HG03457 (cell line): ENCODE measurements at regions not wholly inside any gene's neighbourhood (a gene's known extent, or its start where the extent isn't known, plus 50 kb on each side); places are given as distances from the start of the nearest gene placed in this dataset.
"Not testable (repeated sequence)": the region's sequence is repeated elsewhere in the genome, so short reads cannot be mapped to it uniquely, and the experiment has no call there.

ENCODE experiments used
- ATAC-seq: cut with Tn5 transposase; IDR thresholded peaks from one replicate; pipeline ENCODE4 v1.9.1; 2021; ENCODE audit warnings: moderate number of reproducible peaks; ENCODE audit not compliant: unreplicated experiment

DNA sequence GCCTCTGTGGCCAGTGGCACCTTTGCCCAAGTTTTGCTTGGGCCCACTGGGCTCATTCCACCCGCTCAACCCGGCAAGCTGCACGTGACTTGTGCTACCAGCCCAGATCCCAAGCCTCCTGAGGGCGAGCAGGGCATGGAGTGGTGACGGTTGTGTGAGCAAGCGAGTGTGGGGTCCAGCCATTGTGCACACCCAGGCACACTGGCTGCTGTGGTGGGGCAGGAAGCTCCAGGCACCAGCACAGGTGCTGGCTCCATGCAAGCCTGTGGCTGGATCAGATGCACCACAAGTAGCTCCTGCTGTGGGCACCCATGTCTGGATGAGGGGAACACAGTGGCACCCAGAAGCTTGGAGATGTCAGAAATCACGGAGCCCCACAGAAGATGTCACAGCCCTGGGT lies 557.0 kb upstream of the GNPDA2 start:
- no peak for ATAC-seq

DNA sequence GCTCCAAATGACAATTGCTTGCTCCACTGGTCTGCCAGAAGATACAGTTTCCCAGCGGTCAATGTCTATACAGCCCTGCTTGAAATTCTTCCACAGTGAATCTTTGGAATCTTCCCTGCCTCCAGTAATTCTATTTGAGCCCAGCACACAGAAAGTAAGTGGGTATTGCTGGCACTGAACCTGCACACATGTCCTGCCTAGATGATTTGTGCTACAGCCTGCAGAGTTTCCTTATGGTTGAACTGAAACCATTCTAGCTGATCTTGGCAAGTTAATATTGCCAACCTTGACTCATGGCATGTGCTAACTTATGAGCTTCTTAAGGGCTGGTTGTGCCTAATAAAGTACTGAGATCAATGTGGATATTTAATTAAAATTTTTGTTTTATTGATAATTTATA lies 553.8 kb upstream of the GNPDA2 start:
- no peak for ATAC-seq

DNA sequence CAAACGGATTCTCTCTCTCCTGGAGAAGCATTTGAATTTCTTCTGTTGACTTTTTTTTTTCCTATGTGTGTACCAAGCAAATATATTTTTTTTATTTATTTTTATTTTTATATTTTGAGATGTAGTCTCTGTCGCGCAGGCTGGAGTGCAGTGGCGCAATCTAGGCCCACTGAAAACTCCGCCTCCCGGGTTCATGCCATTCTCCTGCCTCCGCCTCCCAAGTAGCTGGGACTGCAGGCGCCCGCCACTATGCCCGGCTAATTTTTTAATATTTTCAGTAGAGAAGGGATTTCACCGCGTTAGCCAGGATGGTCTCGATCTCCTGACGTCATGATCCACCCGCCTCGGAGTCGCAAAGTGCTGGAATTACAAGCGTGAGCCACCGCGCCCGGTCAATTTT lies 549.5 kb upstream of the GNPDA2 start:
- no peak for ATAC-seq

- not testable (repeated sequence) for ATAC-seq
These were observed 521.8 kb upstream of the GNPDA2 start for GRCh38 chr4:45248106-45248505.

DNA sequence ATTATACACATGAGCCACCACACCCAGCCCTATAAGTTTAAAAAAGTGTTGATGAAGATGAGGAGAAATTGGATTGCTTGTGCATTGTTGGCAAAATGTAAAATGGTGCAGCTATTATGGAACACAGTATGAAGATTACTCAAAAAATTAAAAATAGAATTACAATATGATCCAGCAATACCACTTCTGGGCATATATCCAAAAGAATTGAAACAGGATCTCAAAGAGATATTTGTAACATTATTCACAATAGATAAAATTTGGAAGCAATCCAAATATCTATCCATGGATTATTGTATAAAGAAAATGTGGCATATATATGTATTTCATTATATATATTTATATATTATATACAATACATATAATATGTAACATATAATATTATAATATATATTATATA lies 515.6 kb upstream of the GNPDA2 start:
- ATAC-seq, result no peak

DNA sequence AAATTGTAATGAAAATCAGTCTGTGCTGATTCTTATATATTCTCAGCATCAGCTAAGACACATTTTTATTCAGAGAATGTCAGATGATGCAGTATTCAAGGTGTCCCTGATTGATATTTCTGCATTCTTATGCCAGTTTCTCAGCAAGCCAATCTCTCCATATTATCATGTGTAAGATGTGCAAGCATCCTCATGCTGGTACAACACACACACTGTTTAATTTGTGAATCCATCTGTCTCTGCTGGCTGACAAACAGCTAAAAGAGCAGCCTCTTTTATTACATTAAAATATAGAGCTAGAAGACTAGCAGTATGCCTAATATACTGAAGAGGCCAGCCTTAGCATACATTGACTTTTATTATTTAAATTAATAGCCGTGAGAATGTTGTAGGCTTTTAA lies 502.9 kb upstream of the GNPDA2 start:
- no peak for ATAC-seq

- ATAC-seq, result no peak
These were observed 489.7 kb upstream of the GNPDA2 start for GRCh38 chr4:45215976-45216542.

GRCh38 chr4:45208476-45208875 lies 482.1 kb upstream of the GNPDA2 start:
- ATAC-seq, result not testable (repeated sequence)

DNA sequence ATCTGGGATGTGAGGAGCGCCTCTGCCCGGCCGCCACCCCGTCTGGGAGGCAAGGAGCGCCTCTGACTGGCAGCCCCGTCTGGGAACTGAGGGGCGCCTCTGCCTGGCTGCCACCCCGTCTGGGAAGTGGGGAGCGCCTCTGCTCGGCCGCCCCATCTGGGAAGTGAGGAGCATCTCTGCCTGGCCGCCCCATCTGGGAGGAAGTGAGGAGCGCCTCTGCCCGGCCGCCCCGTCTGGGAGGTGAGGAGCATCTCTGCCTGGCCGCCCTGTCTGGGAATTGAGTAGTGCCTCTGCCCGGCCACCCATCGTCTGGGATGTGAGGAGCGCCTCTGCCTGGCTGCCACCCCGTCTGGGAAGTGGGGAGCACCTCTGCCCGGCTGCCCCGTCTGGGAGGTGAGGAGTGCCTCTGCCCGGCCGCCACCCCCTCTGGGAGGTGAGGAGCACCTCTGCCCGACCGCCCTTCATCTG lies 481.5 kb upstream of the GNPDA2 start:
- ATAC-seq, result not testable (repeated sequence)

DNA sequence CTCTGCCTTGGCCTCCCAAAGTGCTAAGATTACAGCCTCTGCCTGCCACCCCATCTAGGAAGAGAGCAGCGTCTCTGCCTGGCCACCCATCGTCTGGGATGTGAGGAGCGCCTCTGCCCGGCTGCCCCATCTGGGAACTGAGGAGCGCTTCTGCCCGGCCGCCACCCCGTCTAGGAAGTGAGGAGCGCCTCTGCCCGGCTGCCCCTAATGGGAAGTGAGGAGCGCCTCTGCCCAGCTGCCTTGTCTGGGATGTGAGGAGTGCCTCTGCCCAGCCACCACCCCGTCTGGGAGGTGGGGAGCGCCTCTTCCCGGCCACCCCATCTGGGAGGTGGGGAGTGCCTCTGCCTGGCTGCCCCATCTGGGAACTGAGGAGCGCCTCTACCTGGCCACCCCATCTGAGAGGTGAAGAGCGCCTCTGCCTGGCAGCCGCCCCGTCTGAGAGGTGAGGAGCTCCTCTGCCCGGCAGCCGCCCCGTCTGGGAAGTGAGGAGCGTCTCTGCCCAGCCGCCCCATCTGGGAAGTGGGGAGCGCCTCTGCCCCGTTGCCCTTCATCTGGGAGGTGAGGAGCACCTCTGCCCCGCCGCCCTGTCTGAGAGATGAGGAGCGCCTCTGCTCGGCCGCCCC lies 481.0 kb upstream of the GNPDA2 start:
- not testable (repeated sequence) for ATAC-seq

DNA sequence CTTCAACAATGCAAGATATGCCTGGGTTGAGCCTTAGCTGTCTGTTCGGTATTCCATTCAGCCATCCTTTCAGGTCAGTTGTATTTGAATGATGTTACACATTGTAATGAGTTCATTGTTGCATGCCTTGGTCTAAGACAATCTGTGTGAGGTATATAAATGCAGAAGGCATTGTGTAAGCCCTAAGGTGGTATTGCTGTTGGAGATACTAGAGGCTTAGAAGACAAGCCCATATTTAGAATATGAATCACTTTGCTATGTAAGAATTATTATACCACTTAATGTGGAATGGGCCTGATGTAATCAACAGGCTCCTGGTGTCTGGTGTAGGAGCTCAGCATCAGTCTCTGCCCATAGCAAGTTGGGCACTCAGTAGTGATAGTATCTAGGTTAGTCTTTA lies 473.4 kb upstream of the GNPDA2 start:
- no peak for ATAC-seq

GRCh38 chr4:45188501-45188900 lies 462.1 kb upstream of the GNPDA2 start:
- ATAC-seq, result no peak

GRCh38 chr4:45186249-45186648 lies 459.9 kb upstream of the GNPDA2 start:
- ATAC-seq, result no peak

DNA sequence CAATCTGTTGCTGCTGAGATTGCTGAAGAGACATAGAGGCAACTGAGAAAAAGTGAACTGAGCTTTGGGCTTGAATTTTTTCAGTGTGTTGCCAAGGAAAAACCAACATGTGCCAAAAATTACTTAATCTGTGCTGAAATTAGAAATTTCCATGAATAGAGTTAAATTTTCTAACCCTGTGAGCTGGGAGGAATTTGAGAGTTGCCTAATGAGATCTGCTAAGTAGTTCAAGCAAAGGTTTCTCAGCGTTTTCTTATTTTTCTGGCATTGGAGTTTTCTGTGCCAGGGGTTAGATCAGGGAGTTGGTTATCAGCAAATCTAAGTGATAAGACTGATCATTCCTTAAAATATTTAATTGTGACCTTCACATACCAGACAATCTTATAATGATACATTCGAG lies 457.5 kb upstream of the GNPDA2 start:
- no peak for ATAC-seq

DNA sequence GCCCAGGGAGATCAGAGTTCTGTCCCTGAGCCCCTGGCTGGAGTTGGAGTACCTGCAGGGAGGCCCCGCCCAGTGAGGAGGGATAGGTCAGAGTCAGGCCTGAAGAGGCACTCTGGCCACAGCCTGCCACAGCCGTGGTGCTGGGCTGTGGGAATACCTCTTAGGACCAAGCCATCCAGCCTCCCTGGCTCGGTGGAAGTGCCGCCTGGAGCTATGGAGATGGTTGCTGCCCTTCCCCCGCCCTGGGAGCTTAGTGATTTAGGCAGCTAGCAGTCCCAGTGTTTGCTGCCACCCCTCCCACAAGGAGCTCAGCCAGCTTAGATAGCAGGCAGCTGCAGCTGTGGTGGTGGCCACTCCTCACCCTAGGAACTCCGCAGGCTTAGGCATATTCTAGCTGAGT lies 446.3 kb upstream of the GNPDA2 start:
- no peak for ATAC-seq

DNA sequence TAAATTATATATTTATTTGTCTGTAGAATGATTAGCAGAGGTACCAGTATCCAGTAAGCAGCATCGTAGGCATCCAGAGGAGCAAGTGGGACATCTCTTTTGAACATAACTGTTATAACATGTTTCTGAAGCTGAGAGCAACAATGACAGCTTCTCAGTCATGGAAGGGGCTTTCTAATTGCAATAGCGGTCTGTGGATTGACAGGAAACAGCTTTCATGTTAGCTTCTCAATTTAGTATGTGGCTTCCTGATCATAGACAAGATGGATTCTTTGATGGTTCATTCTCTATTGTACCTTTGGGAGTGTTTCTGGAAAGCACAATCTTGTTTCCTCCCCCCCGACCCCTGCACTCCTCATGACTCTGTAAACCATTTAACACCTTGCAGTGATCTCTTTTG lies 434.6 kb upstream of the GNPDA2 start:
- ATAC-seq, result no peak

- no peak for ATAC-seq
These were observed 428.9 kb upstream of the GNPDA2 start for GRCh38 chr4:45155081-45155777.

- ATAC-seq, result no peak
These were observed 421.5 kb upstream of the GNPDA2 start for GRCh38 chr4:45147866-45148265.

DNA sequence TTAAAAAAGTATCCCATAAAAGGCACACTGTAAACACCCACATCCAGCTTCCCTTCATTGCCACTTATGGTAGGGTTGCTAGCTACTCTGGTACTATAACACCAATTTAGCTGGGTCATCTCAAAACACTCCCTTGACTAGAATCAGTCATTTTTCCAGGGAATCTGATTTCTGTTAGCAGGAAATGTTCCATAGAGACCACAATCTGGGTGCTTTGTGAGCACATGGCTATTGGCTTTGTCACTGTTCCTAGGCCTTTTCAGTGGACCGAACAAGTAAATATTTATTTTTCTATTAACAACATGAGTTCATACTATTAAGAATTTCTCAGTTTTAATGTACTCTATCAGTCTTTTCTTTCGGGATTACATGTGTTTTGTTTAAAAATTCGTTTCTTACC lies 404.7 kb upstream of the GNPDA2 start:
- ATAC-seq, result no peak

DNA sequence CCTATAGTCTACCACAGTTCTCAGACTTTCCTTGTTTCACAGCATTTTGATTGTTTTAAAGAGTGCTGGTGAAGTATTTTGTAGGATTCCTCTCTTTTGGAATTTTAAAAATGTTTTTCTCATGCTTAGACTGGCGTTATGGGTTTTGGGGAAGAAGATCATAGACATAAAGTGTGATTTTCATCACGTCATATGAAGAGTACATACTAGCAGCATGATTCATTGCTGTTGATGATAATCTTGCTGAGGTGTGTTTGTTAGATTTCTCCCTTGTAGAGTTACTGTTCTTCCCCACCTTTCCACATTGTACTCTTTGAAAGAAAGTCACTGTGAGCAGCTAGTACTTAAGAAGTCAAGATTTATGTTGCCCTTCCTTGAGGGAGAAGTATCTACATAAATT lies 396.1 kb upstream of the GNPDA2 start:
- no peak for ATAC-seq

- ATAC-seq, result no peak
These were observed 395.1 kb upstream of the GNPDA2 start for GRCh38 chr4:45121426-45121975.

DNA sequence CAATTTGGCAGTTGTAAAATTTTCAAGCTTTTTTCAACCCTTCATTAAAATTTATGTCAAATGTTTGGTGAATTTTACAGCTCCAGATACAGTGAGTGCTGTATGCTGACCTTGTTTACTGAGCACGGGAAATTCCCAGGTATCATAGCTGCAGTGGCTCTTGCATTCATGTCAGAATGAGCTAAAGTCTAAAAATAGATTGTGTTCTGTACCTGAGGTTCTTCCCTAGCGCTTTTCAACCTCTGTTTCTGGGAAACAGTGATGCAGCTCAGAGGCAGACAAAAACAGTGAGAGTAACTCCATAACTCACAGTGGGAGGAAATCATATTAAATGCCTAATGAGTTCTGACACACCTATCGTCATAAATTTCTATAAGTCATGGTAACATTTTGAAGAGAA lies 393.8 kb upstream of the GNPDA2 start:
- no peak for ATAC-seq
